Inflammatory macrophage treated with lipopolysaccharide for 1 hour (primary cell): ENCODE measurements at regions not wholly inside any gene's neighbourhood (a gene's known extent, or its start where the extent isn't known, plus 50 kb on each side); places are given as distances from the start of the nearest gene placed in this dataset.
"Not testable (repeated sequence)": the region's sequence is repeated elsewhere in the genome, so short reads cannot be mapped to it uniquely, and the experiment has no call there.

ENCODE experiments used
- DNase-seq, 2 donors: peaks; one replicate each; pipeline ENCODE4 v3.0.0-alpha.2; 2020 to 2022

DNA sequence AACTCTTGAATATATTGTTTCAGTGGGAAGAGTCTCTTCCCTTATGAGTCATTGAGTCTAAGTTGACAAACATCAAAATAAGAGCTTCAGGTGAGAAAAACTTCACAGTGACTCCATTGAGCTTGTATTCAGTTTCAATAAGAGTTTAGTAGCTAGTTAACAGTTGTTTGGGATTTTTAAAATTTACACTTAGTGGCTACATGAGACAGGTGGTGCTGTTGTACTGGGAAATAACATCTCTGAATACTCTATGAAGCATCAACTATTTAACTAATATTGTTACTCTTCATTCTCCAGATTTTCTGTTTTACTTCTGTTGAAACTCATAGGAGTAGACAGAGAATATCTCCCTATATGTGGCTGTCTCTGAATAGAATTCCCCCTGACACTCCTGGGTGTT lies 1609.1 kb downstream of the C4orf33 start:
- DNase-seq = no peak

DNA sequence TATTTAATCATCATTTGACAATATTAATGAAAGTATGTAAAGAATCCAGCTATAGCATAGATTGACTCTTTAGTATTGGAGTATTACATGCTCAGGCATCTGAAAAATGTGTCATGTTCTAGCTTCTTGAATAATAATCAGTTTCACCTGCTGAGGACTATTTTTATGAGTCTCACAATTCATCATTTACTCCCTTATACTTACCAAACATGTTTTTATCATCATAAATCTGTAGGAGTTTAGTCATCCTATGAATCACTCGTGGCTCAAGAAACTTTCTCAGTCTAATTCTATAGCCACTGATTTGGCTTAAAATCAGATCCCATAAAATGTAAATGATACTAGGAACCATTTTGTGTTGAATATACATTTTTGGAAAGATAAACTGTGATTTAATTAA lies 1616.1 kb downstream of the C4orf33 start:
- no peak for DNase-seq

DNA sequence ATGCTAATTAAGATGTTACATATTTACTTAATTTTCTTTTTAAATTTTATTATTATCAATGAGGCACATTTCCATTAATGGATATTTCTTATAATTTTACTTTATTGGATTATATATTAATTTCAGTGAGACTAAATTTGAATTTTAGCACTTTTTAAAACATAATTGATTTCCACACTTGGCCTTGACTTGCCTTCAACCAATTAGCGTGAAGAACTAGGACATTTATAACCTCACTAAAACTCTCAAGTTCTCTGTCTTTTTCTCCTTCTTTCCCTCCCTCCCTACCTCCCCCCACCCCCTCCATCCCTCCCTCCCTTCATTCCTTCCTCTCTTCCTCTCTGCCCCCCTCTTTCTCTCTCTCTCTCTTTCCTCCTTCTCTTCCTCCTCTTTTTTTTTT lies 1618.1 kb downstream of the C4orf33 start:
- DNase-seq = no peak

DNA sequence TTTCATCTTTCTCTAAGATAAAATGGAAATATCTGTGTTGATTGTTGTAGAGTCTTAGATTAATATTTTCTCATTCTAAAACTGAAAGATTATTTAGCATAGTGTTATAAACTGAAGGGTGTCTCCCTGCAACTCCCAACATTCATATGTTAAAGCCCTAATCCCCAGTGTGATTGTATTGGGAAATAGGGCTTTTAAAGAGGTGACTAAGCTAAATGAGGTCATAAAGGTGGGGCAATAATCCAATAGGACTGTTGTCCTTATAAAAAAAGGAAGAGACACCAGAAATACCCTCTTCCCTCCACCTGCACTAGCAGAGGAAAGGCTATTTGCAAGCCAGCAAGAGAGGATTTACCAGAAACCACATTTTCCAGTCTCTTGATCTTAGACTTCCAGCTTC lies 1626.4 kb downstream of the C4orf33 start:
- DNase-seq = no peak

DNA sequence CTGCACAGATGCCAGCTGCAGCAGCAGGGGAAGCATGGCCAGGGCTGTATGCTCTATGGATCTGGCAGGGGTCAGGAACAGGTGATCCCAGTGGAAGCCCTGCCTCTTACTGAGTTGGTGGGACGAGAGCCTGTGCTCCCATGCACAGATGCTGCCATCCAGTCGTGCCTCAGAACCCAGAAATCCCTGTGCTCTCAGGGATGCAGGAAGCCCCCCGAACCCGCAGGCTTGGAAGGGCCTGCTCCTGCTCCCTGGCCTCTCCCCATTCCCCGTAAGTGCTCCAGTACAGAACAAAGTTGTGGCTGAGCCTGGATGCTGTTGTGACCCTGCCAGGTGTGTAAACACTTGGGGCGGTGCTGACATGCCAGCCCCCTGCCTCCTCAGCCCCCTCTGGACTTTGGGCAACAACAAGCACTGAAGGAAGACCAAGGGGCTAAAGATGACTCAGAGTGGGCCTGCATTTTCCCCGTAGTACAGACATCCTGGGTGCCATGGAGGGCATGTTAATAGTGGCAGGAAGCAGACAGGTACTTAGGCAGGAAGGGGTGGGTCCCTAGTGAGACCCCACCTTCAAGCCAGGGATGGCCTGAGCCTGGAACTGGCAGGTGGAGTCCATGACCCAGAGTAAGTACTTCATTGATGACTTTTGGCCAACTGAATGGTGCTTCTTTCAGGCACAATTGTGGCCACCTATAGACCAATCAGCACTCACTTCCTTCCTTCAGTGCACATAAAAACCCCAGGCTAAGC lies 1640.7 kb downstream of the C4orf33 start:
- no peak for DNase-seq

DNA sequence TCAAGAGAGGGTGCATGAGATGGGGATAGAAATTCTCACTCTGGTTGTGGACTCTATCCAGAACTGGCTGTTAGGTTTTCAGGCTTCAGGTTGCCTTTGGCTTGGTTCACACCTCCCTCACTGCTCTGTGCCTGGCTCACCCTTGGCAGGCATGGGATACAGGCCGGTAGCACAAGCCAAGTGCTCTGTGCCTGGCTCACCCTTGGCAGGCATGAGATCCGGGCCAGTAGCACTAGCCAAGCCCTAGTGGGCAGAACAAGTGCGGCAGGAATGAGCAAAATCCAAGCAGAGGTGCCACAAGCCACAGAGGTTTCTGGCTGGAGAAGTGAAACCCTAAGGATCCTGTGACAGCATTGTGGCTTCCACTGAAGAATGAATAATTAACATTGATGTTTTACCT lies 1642.3 kb downstream of the C4orf33 start:
- no peak for DNase-seq

GRCh38 chr4:130747842-130748241 lies 1651.9 kb downstream of the C4orf33 start:
- no peak for DNase-seq

GRCh38 chr4:130753926-130754325 lies 1658.0 kb downstream of the C4orf33 start:
- no peak for DNase-seq

GRCh38 chr4:130760246-130760645 lies 1664.3 kb downstream of the C4orf33 start:
- no peak for DNase-seq

DNA sequence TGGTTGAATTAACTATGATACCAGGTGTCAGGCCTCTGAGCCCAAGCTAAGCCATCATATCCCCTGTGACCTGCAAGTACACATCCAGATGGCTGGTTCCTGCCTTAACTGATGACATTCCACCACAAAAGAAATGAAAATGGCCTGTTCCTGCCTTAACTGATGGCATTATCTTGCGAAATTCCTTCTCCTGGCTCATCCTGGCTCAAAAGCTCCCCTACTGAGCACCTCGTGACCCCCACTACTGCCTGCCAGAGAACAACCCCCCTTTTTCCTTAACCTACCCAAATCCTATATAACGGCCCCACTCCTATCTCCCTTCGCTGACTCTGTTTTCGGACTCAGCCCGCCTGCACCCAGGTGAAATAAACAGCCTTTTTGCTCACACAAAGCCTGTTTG lies 1671.4 kb downstream of the C4orf33 start:
- not testable (repeated sequence) for DNase-seq

DNA sequence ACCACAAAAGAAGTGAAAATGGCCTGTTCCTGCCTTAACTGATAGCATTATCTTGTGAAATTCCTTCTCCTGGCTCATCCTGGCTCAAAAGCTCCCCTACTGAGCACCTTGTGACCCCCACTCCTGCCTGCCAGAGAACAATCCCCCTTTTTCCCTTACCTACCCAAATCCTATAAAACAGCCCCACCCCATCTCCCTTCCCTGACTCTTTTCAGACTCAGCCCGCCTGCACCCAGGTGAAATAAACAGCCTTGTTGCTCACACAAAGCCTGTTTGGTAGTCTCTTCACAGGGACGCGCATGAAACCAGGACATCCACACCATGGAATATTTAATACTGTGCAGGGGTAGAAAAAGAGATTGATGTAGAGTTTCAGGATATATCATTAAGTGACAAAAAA lies 1677.0 kb downstream of the C4orf33 start:
- not testable (repeated sequence) for DNase-seq

GRCh38 chr4:130808492-130808891 lies 1712.5 kb downstream of the C4orf33 start:
- no peak for DNase-seq

DNA sequence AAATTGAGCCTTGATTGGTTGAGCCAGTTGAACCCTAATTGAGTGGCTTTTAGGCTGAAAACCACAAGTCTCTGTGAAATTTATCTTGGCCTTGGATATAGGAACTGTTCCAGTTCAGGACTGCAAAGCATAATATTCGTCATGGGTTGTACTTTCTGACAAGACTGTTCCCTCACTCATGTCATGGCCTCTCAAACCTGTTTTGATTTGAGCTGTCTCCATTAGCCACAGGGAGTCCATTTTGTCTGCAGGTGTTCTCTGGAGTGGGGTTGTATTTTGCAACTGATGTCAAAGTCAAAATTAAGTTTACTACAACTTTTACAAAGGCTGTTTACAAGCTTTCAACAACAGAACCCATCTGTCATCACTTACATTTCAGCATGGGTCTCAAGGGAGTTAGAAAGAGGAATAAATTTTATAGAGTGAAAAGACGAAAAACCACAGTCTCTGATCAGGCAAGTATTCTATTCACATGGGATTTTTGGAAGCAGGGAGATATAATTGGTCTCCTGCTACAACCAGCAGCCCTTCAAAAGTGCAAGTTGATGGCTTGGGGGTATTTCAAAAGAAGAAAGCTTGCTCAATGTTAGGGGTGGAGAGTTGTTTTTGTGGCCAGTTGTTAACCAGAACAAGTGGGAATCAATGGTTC lies 1716.3 kb downstream of the C4orf33 start:
- no peak for DNase-seq

DNA sequence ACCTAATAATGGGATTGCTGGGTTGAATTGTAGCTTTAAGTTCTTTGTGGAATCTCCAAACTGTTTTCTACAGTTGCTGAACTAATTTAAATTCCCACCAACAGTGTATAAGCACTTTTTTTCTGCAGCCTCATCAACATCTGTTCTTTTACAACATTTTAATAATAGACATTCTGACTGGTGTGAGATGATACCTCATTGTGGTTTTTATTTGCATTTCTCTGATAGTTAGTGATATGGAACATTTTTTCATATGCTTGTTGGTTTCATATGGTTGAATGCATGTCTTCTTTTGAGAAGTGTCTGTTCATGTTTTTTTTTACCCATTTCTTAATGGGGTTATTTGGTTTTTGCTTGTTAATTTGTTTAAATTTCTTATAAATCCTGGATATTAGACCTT lies 1718.9 kb downstream of the C4orf33 start:
- DNase-seq = no peak

- no peak for DNase-seq
These were observed 1724.5 kb downstream of the C4orf33 start for GRCh38 chr4:130820448-130820847.

- DNase-seq = no peak
These were observed 1729.3 kb downstream of the C4orf33 start for GRCh38 chr4:130825284-130825683.

GRCh38 chr4:130850019-130850524 lies 1754.1 kb downstream of the C4orf33 start:
- DNase-seq = no peak

DNA sequence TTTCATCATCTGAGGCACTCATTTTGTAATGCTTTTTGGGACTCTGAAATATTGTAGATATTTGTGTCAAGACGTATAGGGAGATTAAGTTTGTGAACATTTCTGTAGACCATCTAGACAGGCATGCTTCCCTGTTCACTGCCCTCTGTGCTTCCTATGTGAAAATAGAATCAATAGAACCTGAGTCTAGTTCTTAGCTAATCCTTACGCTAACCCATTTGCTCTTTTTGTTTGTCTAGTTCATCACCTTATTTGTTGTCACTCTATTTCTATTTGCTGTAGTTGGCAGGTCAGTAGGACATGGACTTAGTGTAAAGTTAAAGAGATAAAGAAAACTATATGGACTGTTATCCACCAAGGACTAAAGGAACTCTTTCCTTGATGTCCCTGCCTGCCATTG lies 1755.2 kb downstream of the C4orf33 start:
- DNase-seq = no peak

DNA sequence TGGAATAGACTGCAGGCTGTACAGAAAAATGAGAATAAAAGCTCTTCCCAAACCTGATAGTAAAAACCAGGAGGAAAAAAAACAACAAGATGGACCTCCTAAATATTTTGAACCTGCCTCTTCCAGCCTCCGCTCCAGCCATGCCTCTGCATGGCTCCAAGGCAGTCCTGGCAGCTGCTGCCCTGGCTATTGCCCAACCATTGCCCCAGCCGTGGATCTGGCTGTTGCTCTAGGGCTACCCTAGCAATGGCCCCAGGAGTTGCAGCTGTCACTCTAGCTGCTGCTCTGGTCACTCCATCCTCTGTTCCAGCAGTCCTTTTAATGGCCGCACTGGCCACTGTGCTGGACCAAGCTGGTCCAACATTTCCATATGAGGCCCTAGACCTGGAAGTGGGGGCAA lies 1756.0 kb downstream of the C4orf33 start:
- no peak for DNase-seq

DNA sequence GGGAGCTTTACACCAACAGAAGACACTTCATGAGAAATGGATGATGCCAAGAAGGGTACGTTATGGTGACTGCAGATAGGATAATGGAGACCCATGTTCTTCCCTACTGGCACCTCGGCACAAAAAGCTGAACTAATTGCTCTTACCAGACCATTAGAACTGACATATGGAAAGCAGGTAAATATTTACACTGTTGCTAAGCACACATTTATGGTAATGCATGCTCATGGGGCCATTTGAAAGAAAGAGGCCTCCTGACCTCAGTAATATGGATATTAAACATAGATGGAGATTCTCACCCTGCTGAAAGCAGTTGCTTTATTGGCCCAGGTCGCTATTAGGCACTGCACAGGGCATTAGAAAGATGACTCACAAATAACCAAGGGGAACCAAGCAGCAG lies 1759.6 kb downstream of the C4orf33 start:
- DNase-seq = no peak

- DNase-seq = no peak
These were observed 1764.0 kb downstream of the C4orf33 start for GRCh38 chr4:130859991-130860390.

DNA sequence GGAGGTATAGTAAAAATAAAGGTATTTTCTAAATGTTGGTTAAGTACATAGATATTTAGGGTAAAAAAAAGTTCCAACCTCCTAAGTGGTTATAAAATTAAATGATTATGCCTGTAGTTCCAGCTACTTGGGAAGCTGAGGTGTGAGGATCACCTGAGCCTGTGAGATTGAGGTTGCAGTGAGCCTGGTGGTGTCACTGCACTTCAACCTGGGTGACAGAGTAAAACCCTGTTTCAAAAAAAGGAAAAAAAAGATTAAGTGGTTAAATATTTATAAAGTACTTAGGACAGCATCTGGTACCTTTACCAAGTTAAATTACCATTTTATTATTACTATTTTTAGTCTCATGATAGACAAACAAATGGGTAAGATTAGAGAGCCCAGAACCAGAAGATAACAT lies 1801.0 kb downstream of the C4orf33 start:
- DNase-seq = no peak

- no peak for DNase-seq
These were observed 1805.4 kb downstream of the C4orf33 start for GRCh38 chr4:130901321-130901720.

- DNase-seq = no peak
These were observed 1827.0 kb downstream of the C4orf33 start for GRCh38 chr4:130922955-130923354.

DNA sequence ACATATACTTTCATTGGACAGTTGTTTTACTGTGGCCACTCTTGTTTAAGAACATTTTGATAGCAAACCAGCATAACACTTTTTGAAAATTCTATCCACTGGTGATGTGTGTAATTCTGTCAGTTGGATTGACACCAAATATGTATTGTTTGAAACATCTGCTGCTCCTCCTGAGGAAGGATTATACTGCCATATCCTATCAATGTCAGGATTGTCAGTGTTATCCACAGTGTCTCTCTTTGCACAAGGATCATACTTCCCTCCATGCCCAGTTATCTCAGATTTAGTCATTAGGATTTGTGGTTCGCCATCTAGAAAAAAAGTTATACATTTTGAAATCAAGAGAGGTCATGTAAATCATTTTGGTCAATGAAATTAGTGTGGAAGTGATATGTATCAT lies 1859.6 kb downstream of the C4orf33 start:
- no peak for DNase-seq
